ENCODE measurements at regions not wholly inside any gene's neighbourhood (a gene's known extent, or its start where the extent isn't known, plus 50 kb on each side); places are given as distances from the start of the nearest gene placed in this dataset.

DNA sequence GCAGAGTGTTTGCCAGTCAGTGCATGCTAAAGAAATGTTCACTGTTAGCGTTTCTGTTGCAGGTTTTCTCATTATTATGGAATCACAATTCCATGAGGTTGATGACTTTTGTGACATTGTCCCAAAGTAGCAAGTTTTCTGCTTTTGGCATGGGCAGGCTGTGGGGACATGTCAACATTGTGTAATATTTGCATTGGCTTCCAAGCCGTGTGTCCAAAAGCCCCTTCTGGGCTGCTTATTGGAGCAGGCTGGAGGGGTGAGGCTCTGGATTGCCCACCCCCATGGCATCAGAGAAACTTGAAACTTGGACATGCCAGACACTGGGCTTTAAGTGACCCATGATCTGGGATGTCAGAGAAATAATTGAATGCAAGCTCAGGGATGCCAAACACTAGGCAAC is 90.7 kb downstream of the RTL9 start:
- TF ChIP-seq, protein P1, sequence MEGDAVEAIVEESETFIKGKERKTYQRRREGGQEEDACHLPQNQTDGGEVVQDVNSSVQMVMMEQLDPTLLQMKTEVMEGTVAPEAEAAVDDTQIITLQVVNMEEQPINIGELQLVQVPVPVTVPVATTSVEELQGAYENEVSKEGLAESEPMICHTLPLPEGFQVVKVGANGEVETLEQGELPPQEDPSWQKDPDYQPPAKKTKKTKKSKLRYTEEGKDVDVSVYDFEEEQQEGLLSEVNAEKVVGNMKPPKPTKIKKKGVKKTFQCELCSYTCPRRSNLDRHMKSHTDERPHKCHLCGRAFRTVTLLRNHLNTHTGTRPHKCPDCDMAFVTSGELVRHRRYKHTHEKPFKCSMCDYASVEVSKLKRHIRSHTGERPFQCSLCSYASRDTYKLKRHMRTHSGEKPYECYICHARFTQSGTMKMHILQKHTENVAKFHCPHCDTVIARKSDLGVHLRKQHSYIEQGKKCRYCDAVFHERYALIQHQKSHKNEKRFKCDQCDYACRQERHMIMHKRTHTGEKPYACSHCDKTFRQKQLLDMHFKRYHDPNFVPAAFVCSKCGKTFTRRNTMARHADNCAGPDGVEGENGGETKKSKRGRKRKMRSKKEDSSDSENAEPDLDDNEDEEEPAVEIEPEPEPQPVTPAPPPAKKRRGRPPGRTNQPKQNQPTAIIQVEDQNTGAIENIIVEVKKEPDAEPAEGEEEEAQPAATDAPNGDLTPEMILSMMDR (IDR thresholded peaks at IDR 0.05; ENCODE audit: low read length), result no peak
- no peak for TF ChIP-seq EZH2 (IDR thresholded peaks at IDR 0.05; ENCODE audit: borderline replicate concordance, low read length)
